Cardiac septum (tissue), 1 donor: ENCODE measurements at regions not wholly inside any gene's neighbourhood (a gene's known extent, or its start where the extent isn't known, plus 50 kb on each side); places are given as distances from the start of the nearest gene placed in this dataset.
"Not testable (repeated sequence)": the region's sequence is repeated elsewhere in the genome, so short reads cannot be mapped to it uniquely, and the experiment has no call there.

ENCODE experiments used
- DNase-seq: peaks from one replicate; pipeline ENCODE4 v3.0.0-alpha.2; 2020; ENCODE audit warnings: low spot score
- intact Hi-C: fragments of 100-400 bp; cut with DNase I; formaldehyde crosslinking; loops from one replicate; pipeline ENCODE4 v1.14.0; 2022
- donor health status: DM: no; HTN: no; CAD: no.

DNA sequence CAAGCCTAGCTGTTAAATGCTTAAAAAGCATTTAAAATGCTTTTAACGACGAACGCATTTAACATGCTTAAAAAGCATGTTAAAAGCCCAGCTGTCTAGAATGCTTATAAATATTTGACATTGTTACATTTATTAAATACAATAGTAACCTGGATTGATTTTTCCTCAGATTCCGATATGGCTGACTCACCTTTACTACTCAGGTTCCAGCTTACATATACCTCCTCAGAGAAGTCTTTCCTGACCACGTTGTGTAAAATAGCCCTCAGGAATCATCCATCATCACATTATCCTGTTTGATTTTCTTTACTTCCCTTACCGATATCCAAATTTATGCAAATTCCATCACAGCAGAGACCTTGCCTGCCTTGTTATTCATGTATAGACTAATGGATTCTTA, 51.4 kb downstream of the SLC41A2 start:
- no peak for DNase-seq
- intact Hi-C loops, result no loop called here

DNA sequence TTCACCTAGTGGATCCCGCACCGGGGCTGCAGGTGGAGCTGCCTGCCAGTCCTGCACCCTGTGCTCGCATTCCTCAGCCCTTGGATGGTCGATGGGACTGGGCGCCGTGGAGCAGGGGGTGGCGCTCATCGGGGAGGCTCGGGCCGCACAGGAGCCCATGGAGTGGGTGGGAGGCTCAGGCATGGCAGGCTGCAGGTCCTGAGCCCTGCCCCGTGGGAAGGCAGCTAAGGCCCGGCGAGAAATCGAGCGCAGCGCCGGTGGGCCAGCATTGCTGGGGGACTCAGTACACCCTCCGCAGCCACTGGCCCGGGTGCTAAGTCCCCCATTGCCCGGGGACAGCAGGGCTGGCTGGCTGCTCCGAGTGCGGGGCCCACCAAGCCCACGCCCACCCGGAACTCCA, 52.6 kb downstream of the SLC41A2 start:
- DNase-seq, intact Hi-C loops: not testable (repeated sequence)

DNA sequence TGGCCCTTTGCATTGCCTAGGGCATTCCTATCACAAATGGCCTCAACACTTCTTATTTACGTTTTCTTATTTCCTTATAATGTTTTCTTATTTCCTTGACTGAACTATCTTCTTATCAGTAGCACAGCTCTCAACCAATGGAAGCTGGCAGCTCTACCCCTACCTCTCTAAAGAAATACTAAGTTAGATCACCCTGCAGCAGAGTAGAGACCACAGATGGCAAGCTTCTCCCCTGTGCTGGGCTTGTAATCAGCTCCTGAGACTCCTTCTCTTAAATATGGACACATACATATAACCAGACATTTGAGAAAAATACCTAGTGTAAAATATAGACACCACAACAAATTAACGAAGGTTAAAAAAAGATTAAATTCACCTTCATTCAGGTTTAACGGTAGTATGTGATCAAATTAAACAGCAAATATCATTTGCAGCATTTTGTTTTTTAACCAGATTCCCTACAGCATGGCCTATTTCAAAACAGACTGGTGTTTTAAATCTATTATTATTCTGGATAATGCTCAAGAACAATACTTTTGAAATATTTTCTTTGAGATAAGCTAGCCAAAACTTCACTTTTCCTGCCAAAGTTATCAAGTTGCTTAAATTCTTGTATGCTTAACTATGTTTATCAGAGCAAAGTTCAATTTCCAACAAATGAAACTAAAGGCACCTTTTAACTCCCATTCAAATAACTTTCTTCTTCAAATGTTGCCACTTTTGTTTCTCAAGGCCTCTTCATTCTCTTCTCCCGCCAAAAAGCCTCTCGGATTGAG, 54.3 kb downstream of the SLC41A2 start:
- DNase-seq, result no peak
- intact Hi-C loops, result no loop called here

DNA sequence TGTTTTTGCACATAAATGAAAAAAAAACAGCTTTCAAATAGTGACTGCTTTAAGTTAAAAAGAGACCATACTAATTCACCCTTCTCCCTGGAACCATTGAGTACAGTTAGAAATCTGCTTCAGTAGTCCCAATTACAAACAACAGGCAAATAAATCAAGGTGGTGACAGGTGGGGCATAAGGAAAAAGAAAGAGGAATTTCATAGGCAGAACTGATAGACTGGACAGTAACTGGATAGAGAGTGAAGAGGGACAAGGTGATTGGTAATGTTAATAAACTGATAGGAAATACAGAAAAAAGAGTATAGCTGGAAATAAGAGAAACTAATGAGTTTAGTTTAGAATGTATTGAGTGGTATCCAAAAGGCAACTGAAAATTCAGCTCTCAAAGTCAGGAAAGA, 56.0 kb downstream of the SLC41A2 start:
- intact Hi-C loops, result no loop called here
- no peak for DNase-seq

DNA sequence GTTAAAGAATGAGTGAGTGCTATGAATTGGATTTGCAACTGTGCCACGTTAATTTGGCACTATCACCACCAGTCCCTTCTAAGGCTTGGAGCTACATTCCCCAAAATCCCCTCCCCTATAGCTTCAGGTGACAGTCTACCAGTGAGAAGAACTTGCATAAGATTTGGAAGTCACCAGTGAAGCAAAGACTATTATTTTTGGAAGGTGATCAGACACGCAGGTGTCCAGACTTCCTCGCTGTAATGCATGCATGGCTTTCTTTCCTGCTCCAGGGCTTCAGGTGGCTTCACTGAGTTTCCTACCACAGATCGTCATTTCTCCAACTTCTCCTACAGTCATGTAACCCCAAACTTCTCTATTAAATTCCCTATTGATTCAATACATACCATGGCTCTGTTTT, 61.4 kb downstream of the SLC41A2 start:
- intact Hi-C loops, result no loop called here
- no peak for DNase-seq

DNA sequence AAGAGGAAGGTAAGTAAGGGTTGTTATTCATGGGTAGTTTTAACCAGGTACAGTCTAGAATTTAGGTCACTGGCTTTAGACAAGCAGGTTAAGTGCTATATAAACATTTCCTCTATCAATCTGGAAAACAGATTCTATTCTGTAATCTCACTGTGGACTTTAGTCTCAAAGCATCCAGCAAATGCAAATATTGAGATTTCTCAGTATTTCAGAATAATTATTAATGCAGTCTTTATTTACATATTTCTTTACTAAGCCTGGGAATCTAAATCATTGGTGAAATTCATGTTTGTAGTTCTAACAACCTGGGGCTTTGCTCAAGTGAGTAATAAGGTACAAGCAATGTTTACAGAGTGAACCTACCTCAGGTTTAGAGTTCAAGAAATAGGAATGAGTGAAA, 61.9 kb downstream of the SLC41A2 start:
- intact Hi-C loops, result no loop called here

DNA sequence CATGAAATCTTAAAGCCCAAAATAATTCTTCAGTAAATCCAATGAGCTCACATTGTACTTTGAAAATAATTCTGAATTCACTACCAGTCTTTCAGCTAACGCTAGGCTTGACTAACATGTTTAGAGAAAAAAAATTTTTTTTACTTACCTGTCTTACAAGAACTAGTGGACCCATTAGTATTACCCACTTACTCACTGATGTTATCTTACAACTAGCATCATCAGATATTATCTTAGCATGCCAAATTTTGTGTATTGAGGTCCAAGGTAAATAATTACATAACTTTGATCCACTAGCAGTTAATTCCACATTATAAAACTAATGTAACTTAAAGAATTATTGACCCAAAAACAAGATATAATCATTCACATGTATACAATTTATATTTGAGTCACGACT, 62.7 kb downstream of the SLC41A2 start:
- no peak for DNase-seq
- intact Hi-C loops, result no loop called here

More for the DNA sequence above, 61.9 kb downstream of the SLC41A2 start:
- DNase-seq, result no peak

DNA sequence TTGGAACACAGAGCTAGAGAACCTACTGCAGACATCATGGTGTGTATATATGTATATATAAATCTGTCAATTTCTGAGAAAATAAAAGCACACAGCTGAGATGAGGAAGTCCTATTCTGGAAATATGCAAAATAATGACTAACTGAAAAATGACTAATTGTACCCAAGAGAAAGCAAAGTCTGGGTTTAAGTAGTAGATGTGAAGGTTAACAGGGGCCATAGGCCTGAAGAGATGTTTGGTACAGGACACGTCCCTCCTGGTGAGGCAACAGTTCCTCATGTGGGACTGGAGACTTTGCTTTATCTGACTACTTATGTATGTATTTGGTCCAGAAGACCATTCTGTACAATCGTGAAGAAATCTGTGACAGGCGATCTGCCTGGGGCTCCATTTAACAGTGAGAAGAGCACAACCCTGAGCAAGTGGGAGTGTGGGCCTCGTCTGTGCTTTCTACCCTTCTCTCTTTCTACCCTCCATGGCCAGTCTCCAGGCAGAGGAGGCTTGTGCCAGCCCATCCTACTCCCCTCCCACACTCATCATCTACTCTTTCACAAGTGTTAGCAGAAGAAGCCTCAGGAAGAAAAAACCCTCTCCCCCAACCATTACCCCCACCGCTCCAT, 67.5 kb downstream of the SLC41A2 start:
- no peak for DNase-seq
- intact Hi-C loops, result no loop called here

DNA sequence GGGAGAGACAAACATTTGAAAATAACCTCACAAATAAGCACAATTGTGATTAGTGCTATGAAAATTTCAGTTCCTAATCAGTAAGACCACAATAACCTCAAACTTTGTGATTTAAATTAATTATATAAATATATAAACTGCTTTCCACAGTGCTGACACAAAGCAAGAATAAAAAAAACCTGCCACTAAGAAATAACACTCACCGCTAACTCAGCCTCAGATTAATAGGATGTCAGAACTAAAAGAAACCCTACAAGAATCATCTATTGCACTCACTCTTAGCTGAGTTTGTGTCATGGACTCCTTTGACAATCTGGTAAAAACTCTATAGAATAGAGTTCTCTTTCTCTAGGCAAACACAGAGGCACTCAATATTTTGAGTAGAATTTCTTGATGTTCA, 68.4 kb downstream of the SLC41A2 start:
- intact Hi-C loops, result no loop called here
- no peak for DNase-seq

DNA sequence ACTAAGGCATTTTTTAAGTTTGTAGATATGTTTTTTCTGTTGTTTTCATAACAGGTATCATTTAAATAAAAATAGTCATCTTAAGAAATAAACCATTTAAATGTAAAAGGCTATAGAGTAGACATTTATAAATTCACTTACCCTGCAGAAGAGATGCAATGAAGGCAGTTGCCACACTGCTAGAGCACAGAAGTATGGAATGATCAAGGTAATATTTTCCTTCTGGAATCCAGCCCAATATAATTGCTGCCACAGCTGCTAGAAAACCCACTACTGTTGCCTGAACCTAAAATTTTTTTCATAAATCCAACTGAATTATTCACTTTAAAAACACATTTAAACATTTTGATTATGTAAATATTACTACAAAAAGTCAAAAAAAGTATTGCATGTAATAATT, 69.2 kb downstream of the SLC41A2 start:
- no peak for DNase-seq
- intact Hi-C loops, result no loop called here

DNA sequence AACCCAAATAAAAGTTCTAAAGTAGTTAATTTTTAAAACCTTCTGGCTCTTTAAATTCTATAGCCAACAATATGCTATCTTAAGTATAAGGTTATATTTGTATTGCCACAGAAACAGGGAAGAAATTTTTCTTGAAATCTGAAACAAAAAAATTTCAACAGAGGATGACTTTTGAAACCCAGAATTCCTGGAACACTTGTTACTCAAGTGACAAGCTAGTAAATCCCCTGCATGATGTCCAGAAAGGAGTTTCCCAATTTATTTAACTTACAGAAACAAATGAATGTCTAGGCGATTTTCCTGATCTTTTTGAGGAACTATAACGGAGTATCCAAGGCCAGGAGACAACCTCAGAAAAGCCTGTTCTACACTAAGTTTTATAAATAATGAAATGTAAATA, 69.6 kb downstream of the SLC41A2 start:
- intact Hi-C loops, result no loop called here
- DNase-seq, result no peak

DNA sequence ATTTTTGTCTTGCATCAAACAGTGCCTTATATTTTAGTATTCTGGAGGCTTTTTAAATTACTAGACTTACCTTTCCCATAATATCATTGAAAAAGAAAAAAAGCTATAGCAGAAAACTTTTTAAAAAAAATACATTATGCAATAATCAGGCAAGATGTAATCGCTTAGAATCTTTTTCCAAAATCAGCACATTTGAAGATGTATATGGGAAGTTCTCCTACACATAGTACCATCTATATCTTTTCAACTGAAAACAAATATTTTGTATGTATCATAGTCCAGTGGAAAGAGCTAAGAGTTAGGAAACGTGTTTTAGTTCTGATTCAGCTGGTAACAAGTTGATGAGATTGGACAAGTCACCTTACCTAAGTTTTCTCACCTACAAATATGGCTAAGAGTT, 70.6 kb downstream of the SLC41A2 start:
- intact Hi-C loops, result no loop called here
- DNase-seq, result no peak

DNA sequence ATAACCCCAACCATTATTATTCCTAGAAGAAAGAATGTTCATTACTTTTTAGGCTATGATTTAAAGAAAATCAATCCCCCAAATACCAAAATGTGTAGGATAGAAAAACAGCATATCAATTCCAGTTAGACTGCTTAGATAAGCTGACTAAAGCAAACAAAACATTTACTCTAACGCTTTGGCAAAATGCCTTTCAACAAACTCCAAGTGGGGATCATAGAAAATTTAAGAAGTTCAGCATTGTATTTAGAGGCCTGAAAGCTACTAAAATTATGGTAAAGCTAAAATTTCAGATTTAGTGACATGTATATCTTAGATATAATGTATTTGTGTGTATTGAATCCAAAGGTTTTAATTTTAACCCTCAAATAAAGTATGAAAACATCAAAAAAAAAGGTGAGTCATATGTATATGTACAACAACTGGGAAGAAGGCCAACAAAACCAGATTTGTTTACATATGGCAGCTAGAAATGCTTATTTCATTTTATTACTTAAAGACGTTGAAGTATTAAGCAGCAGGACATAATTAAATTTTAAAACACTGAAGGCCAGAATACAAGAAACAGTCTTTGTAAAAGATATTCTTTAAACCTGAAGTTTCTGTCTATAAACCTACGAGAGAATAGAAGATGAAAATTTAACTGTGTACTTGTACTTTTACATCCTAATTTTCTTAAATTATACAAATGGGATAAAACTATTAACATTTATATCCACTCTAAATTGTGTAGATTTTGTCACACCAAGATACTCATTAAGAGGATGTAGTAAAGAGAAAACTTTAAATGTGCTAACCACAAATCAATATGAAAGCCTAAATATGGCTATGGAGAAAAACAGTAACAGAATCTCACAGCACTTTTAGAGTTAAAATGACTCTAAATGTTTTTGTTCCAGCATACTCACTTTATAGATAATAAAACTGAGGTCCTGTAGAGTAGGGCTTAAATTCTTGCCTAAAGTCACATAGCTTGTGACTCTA, 71.4 kb downstream of the SLC41A2 start:
- intact Hi-C loops, result no loop called here
- no peak for DNase-seq

DNA sequence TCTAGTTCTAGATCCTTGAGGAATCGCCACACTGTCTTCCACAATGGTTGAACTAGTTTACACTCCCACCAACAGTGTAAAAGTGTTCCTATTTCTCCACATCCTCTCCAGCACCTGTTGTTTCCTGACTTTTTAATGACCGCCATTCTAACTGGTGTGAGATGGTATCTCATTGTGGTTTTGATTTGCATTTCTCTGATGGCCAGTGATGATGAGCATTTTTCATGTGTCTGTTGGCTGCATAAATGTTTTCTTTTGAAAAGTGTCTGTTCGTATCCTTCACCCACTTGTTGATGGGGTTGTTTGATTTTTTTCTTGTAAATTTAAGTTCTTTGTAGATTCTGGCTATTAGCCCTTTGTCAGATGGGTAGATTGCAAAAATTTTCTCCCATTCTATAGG, 79.2 kb downstream of the SLC41A2 start:
- DNase-seq, result not testable (repeated sequence)
- intact Hi-C loops, result loop anchor here (10.0 kb wide), 2 partner anchors 204 to 674 kb away; no protein-coding TSS in a partner anchor

DNA sequence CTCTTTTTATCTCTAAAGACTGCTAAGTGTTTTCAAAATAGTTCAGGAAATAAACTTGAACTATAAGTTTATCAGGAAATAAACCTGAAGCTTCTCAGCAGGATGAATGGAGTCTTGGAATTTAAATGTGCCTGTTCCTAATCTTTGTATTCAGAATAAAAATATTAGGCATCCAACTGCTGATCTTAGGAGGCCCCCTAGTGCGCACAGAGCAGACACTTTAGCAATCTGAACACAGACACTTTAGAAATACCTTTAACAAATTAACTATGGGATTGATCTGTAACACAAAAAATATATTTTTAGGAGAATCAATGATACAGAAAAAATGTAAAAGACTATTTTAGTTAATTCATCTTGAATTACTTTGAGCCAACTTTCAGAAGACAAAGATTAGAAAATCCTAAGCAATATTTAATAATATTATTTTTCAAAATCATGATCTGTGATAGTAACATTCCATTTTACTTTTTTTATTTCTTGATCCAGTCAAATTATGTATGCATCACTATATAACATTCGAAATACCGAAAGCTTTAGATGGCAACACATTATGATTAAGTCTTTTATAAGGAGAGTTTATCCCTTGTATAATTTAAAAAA, 80.9 kb downstream of the SLC41A2 start:
- intact Hi-C loops, result loop anchor here (2.0 to 10.0 kb wide), 3 partner anchors 202 to 672 kb away; no protein-coding TSS in a partner anchor
- DNase-seq, result no peak

DNA sequence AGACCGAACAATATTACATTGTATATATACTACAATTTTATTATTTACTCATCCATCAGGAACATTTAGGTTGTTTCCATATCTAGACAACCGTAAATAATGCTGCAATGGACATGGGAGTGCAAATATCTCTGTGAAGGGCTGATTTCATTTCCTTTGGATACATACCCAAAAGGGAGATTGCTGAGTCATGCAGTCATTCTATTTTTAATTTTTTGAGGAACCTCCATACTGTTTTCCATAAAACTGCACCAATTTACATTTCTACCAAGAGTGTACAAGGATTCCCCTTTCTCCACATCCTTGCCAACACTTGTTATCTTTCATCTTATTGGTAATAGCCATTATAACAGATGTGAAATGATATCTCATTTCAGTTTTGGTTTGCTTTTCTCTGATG, 84.7 kb downstream of the SLC41A2 start:
- DNase-seq, result no peak
- intact Hi-C loops, result loop anchor here (5.0 to 10.0 kb wide), 3 partner anchors 199 to 669 kb away; partner anchors contain the start of gene CHST11

DNA sequence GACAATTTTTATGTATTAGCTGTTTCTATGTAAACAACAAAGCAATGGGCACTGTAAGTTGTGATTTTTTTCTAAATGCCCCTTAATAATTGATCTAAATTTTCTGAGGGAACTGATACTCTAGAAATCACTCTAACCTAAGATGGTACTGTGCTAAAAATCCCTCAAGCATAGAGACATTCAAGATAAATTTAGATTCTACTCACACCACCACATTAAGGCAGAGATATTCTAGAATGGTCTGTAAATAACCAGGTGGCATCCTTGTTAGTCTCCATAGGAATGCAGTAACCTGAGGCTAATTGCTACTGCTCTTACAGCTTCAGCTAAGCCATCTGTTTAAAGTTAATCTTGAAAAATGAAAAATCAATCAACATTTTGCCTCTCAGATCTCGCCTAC, 87.3 kb downstream of the SLC41A2 start:
- intact Hi-C loops, result loop anchor here (5.0 to 10.0 kb wide), 3 partner anchors 196 to 666 kb away; partner anchors contain the start of gene CHST11
- no peak for DNase-seq

DNA sequence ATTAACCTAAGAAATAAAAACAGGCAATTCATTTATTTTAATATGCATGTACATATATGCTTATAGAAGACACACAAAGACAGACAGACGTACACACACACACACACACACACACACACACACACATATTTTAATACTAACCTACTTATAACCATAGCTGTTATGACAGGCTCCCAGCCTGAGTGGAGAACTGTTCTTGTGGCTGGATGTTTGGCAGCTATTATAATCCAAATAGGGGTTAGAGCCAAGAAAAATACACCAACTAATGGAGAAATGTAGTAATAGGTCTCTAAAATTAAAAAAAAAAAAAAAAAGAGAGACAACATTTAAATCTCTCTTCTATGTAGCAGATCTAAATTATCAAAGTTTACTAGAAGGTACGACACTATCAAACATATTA, 91.8 kb downstream of the SLC41A2 start:
- no peak for DNase-seq
- intact Hi-C loops, result no loop called here

DNA sequence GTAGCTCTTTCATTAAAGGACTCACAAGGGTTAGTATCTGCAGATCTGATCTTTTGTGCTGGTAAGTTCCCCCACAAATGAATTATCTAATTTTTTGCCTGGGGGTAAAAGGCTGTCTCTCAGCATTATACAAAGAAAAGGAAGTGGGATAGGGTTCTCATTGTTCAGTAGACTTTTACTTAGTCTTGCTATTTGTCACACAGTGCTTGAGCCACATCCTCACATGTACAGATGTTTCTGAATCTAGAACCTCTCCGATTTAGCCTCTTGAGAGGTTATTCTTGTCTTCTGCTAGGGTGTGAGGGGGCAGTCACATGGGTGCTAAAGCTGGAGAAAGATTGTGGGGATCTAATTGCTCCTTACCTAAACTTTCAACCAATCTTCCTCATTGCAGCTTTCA, 93.0 kb downstream of the SLC41A2 start:
- intact Hi-C loops, result no loop called here
- no peak for DNase-seq

DNA sequence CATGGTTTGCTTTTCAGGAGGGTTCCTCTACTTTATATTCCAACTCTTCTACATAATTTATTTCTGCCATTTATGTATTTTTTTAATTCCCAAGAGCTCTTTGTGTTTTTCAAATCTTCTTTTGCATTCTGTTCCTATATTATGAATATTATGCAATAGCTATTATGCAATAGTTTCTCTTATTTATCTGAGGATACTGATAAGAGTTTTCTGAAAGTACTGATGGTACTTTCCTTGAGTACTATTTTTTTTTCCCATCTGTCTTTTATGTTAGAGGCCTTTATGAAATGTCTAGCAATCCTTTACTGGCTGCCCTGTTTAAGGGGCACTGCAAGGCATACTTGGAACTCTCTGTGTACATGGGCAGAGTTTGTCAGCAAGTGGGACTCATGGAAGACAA, 93.4 kb downstream of the SLC41A2 start:
- intact Hi-C loops, result no loop called here
- DNase-seq, result no peak
